HepG2 (cell line): ENCODE measurements at regions not wholly inside any gene's neighbourhood (a gene's known extent, or its start where the extent isn't known, plus 50 kb on each side); places are given as distances from the start of the nearest gene placed in this dataset.

Source experiments
- ATAC-seq: fragments of 200-7000 bp; cut with Tn5 transposase; 3 replicates; pipeline ENCODE4 v1.9.1; 2020; ENCODE audit warnings: mild to moderate bottlenecking, moderate library complexity
- BruUV-seq: library from RNA; stranded (reverse); fragments of 400-500 nt; replicated peaks from 2 replicates; lab custom pipeline; 2021; lab: Mats Ljungman, UMichigan
- CTCF ChIA-PET: fragments of 300-600 bp; formaldehyde crosslinking; extraction: SDS; loops from one replicate; lab custom pipeline; 2021; ENCODE audit warnings: low total read pairs, inconsistent platforms, low intra/inter-chr PET ratio; lab: Yijun Ruan, JAX
- POLR2A ChIA-PET: fragments of 350-600 bp; sonication (Branson Sonifier 250); formaldehyde crosslinking; loops from one replicate; lab custom pipeline; 2020; ENCODE audit warnings: antibody characterized with exemption, inconsistent platforms; lab: Yijun Ruan, JAX
- DNase-seq: peaks from one replicate; pipeline ENCODE4 v3.0.0-alpha.2; 2015; ENCODE audit warnings: low spot score
- FAIRE-seq: peaks from 3 replicates; lab custom pipeline; 2011; peaks lifted over from hg19 to GRCh38; lab: Jason Lieb, UNC
- H2AFZ ChIP-seq: one replicate; pipeline ENCODE4 v1.6.1; 2011; ENCODE audit warnings: low read length, inconsistent platforms
- H3K27ac ChIP-seq: fragments of 300-600 bp; 3 replicates; pipeline ENCODE4 v1.8.0; 2011; ENCODE audit warnings: mixed run types, mild to moderate bottlenecking, mixed read lengths, low read length, inconsistent platforms; ENCODE audit not compliant: insufficient read depth; ENCODE audit errors: extremely low read length
- H3K27me3 ChIP-seq, 2 experiments: fragments of 200-600 bp in 1 of 2; 2 replicates in 1 of 2; 3 replicates in 1 of 2; pipeline versions ENCODE4 v1.6.0 to v1.8.0; 2011; ENCODE audit warnings: low read length in 2 of 2, mild to moderate bottlenecking in 2 of 2, moderate library complexity in 2 of 2, inconsistent platforms in 1 of 2; ENCODE audit not compliant: insufficient read depth in 2 of 2, control insufficient read depth in 1 of 2
- H3K36me3 ChIP-seq, 2 experiments: fragments of 200-600 bp in 1 of 2; replicated peaks in 1 of 2; 2 replicates in 1 of 2; 3 replicates in 1 of 2; pipeline versions ENCODE4 v1.5.1 to v1.8.0; 2011; ENCODE audit warnings: low read length in 2 of 2, inconsistent platforms in 1 of 2; ENCODE audit not compliant: insufficient read depth in 2 of 2, control insufficient read depth in 1 of 2
- H3K4me1 ChIP-seq: 2 replicates; pipeline ENCODE4 v1.5.1; 2012; ENCODE audit warnings: low read length, inconsistent platforms; ENCODE audit not compliant: insufficient read depth
- H3K4me2 ChIP-seq: 2 replicates; pipeline ENCODE4 v1.6.0; 2011; ENCODE audit warnings: low read depth, low read length, inconsistent platforms
- H3K4me3 ChIP-seq, 3 experiments: fragments of 200-600 bp in 1 of 3; sonication (generic), shearing (Covaris generic) in 1 of 3; replicated peaks in 1 of 3; 2 replicates each; pipeline ENCODE4 v1.5.1; 2011 to 2016; ENCODE audit warnings: low read length in 3 of 3, inconsistent platforms in 2 of 3, low read depth in 2 of 3, mild to moderate bottlenecking in 2 of 3, control low read depth in 1 of 3, mixed read lengths in 1 of 3; ENCODE audit not compliant: insufficient read depth in 1 of 3
- H3K79me2 ChIP-seq: one replicate; pipeline ENCODE4 v1.6.1; 2011; ENCODE audit warnings: low read length, inconsistent platforms; ENCODE audit not compliant: insufficient read depth
- H3K9ac ChIP-seq: 2 replicates; pipeline ENCODE4 v1.6.0; 2011; ENCODE audit warnings: mild to moderate bottlenecking, low read depth, low read length, inconsistent platforms; ENCODE audit not compliant: insufficient read depth
- H3K9me3 ChIP-seq: 2 replicates; pipeline ENCODE4 v1.5.1; 2012; ENCODE audit warnings: mild to moderate bottlenecking, low read length
- H4K20me1 ChIP-seq: 2 replicates; pipeline ENCODE4 v1.6.0; 2011; ENCODE audit warnings: inconsistent platforms, mild to moderate bottlenecking, low read length, moderate library complexity; ENCODE audit not compliant: insufficient read depth
- ATF7 ChIP-seq, 2 experiments: fragments of 450-650 bp in 1 of 2; sonication (generic) in 1 of 2; formaldehyde crosslinking in 1 of 2; IDR thresholded peaks; 2 replicates each; pipeline versions ENCODE4 v1.4.0 to v1.6.1; 2016 to 2020; ENCODE audit warnings: antibody characterized with exemption in 1 of 2, mild to moderate bottlenecking in 1 of 2, missing genetic modification reagents in 1 of 2
- GATA4 ChIP-seq: sonication (generic); IDR thresholded peaks from 2 replicates; pipeline ENCODE4 v1.6.1; 2016; ENCODE audit warnings: antibody characterized with exemption, low read depth, borderline replicate concordance
- HMGA1 ChIP-seq: sonication (generic); formaldehyde crosslinking; conservative IDR thresholded peaks from 2 replicates; pipeline ENCODE4 v1.4.0; 2020; ENCODE audit warnings: missing genetic modification reagents
- HOXA9 ChIP-seq: sonication (generic); formaldehyde crosslinking; IDR thresholded peaks from 2 replicates; pipeline ENCODE4 v1.8.1; 2022; ENCODE audit warnings: missing genetic modification reagents, mild to moderate bottlenecking, moderate library complexity, borderline replicate concordance
- PCBP1 ChIP-seq: fragments of 200-400 bp; formaldehyde crosslinking; IDR thresholded peaks from 2 replicates; pipeline ENCODE4 v1.6.1; 2017; ENCODE audit warnings: mild to moderate bottlenecking, low read depth, low read length, borderline replicate concordance
- TRIM24 ChIP-seq: sonication (generic); formaldehyde crosslinking; IDR thresholded peaks from 2 replicates; pipeline ENCODE4 v1.8.0; 2022; ENCODE audit warnings: mild to moderate bottlenecking, missing genetic modification reagents
- USF2 ChIP-seq, 2 experiments: sonication (generic) in 1 of 2; formaldehyde crosslinking in 1 of 2; IDR thresholded peaks; 2 replicates each; pipeline versions ENCODE4 v1.5.1 to v1.6.1; 2011 to 2020; ENCODE audit warnings: borderline replicate concordance in 1 of 2, low read depth in 1 of 2, low read length in 1 of 2, mild to moderate bottlenecking in 1 of 2, missing genetic modification reagents in 1 of 2, moderate library complexity in 1 of 2
- ZBTB26 ChIP-seq: IDR thresholded peaks from 2 replicates; pipeline ENCODE4 v1.6.1; 2016; ENCODE audit warnings: missing compliant biosample characterization, missing genetic modification reagents, borderline replicate concordance
- ZFAT ChIP-seq: sonication (generic); formaldehyde crosslinking; conservative IDR thresholded peaks from 2 replicates; pipeline ENCODE4 v1.8.1; 2023; ENCODE audit warnings: missing genetic modification reagents, inconsistent platforms
- ZNF629 ChIP-seq: sonication (generic); formaldehyde crosslinking; conservative IDR thresholded peaks from 2 replicates; pipeline ENCODE4 v1.5.0; 2020; ENCODE audit warnings: missing genetic modification reagents
- ZNF704 ChIP-seq: sonication (generic); formaldehyde crosslinking; IDR thresholded peaks from 2 replicates; pipeline ENCODE4 v1.8.1; 2023; ENCODE audit warnings: mild to moderate bottlenecking, inconsistent platforms, moderate library complexity, missing genetic modification reagents, borderline replicate concordance
- WGBS: methylation state at CpG from one replicate; pipeline ENCODE4 v1.1.6; 2017; ENCODE audit warnings: low lambda C conversion rate; 5-methylcytosine and 5-hydroxymethylcytosine counted together
- in situ Hi-C: cut with HindIII; loops from 2 replicates; pipeline ENCODE4 v1.10.0; 2017; ENCODE audit warnings: low pct_unique_long_range_greater_than_20kb; ENCODE audit not compliant: extremely low pct_ligation_motif_present
- intact Hi-C: fragments of 100-400 bp; cut with micrococcal nuclease; formaldehyde crosslinking; loops from one replicate; pipeline ENCODE4 v1.10.0; 2022; ENCODE audit not compliant: unreplicated experiment

GRCh38 chrX:122076241-122076640, 1028.8 kb downstream of the GLUD2 start:
- FAIRE-seq, result no peak
- no peak for DNase-seq
- H3K9ac ChIP-seq, result no peak overlapping the region
- H3K4me2 ChIP-seq, result no peak overlapping the region
- 0% methylated on average over 1 of the region's 1 CpG for WGBS
- intact Hi-C loops, result no loop called here
- H3K4me1 ChIP-seq, result no peaks in the 10 kb centered on the region
- H3K9me3 ChIP-seq, result no peaks in the 10 kb centered on the region; the same call in 1 of the 2 replicates
- H3K27ac ChIP-seq, result no peak overlapping the region
- BruUV-seq, result no TSS peak
- H3K79me2 ChIP-seq, result no peaks in the 10 kb centered on the region
- peak; percentile 86 for TF ChIP-seq ATF7 (IDR thresholded peaks at IDR 0.05)
- no peak for TF ChIP-seq ATF7 (CRISPR knock-in tag; IDR thresholded peaks at IDR 0.05)
- no peak for TF ChIP-seq ZNF629 (CRISPR knock-in tag)
- no peak overlapping the region for H3K4me3 ChIP-seq
- H3K27me3 ChIP-seq, result no peaks in the 10 kb centered on the region
- no peak overlapping the region for H2AFZ ChIP-seq
- no peaks in the 10 kb centered on the region for H4K20me1 ChIP-seq
- in situ Hi-C loops, result no loop called here
- H3K36me3 ChIP-seq, result no peaks in the 10 kb centered on the region
- ChIA-PET POLR2A (no interaction called here), CTCF (no interaction called here)
- no peak for ATAC-seq

- ChIA-PET CTCF (no interaction called here), POLR2A (no interaction called here)
- Histone ChIP-seq H3K27ac (no peak overlapping the region), H3K79me2 (no peaks in the 10 kb centered on the region), H2AFZ (no peak overlapping the region), H3K4me1 (no peaks in the 10 kb centered on the region), H3K9ac (no peak overlapping the region), H3K4me2 (no peak overlapping the region), H3K4me3 (no peak overlapping the region), H3K27me3 (no peaks in the 10 kb centered on the region), H3K9me3 (no peaks in the 10 kb centered on the region; the same call in 1 of the 2 replicates), H4K20me1 (no peaks in the 10 kb centered on the region), H3K36me3 (no peaks in the 10 kb centered on the region)
- no CpG with 5 or more reads among the region's 1 CpG for WGBS
- intact Hi-C loops (no loop called here), in situ Hi-C loops (no loop called here)
- DNase-seq, result no peak
- BruUV-seq, result no TSS peak
- TF ChIP-seq ZFAT (CRISPR knock-in tag), result no peak
- no peak for TF ChIP-seq ZBTB26 (CRISPR knock-in tag)
- TF ChIP-seq GATA4, result no peak
- TF ChIP-seq PCBP1, result no peak
- no peak for TF ChIP-seq HOXA9 (CRISPR knock-in tag)
- TF ChIP-seq USF2 (IDR thresholded peaks at IDR 0.05; ENCODE audit: low read depth, low read length), result no peak
- TF ChIP-seq USF2 (CRISPR knock-in tag; IDR thresholded peaks at IDR 0.05; ENCODE audit: borderline replicate concordance), result no peak
- no peak for TF ChIP-seq HMGA1 (CRISPR knock-in tag)
- no peak for TF ChIP-seq ZNF704 (CRISPR knock-in tag)
- no peak for TF ChIP-seq TRIM24 (CRISPR knock-in tag)
- no peak for ATAC-seq
- no peak for FAIRE-seq
Measured at GRCh38 chrX:122078079-122078478, 1030.7 kb downstream of the GLUD2 start.
